GM12878 (cell line): ENCODE measurements at regions not wholly inside any gene's neighbourhood (a gene's known extent, or its start where the extent isn't known, plus 50 kb on each side); places are given as distances from the start of the nearest gene placed in this dataset.

ENCODE experiments used
- ATF3 ChIP-seq: IDR thresholded peaks from 2 replicates; pipeline ENCODE4 v1.6.1; 2011; ENCODE audit warnings: low read depth, mild to moderate bottlenecking, low read length, moderate library complexity, borderline replicate concordance; ENCODE audit errors: extremely low read depth
- CEBPB ChIP-seq, 2 experiments: fragments of 150-350 bp in 1 of 2; IDR thresholded peaks; 2 replicates each; pipeline ENCODE4 v1.6.1; 2012 to 2014; ENCODE audit warnings: low read depth in 2 of 2, low read length in 2 of 2, borderline replicate concordance in 1 of 2, inconsistent platforms in 1 of 2
- CREM ChIP-seq: IDR thresholded peaks from 2 replicates; pipeline ENCODE4 v1.6.1; 2014; ENCODE audit warnings: antibody characterized with exemption, low read depth
- CTCF ChIP-seq, 3 experiments: IDR thresholded peaks in 2 of 3; conservative IDR thresholded peaks in 1 of 3; 2 replicates each; pipeline ENCODE4 v1.5.1; 2011; ENCODE audit warnings: low read depth in 3 of 3, low read length in 3 of 3, mild to moderate bottlenecking in 3 of 3, control low read depth in 2 of 3, moderate library complexity in 2 of 3, inconsistent platforms in 1 of 3, mixed read lengths in 1 of 3; ENCODE audit not compliant: control insufficient read depth in 2 of 3, insufficient read depth in 1 of 3; ENCODE audit errors: extremely low read depth in 1 of 3
- GABPA ChIP-seq: IDR thresholded peaks from 2 replicates; pipeline ENCODE4 v1.6.1; 2014; ENCODE audit warnings: antibody characterized with exemption, low read depth, mild to moderate bottlenecking, inconsistent platforms
- GATAD2B ChIP-seq: fragments of 450-650 bp; conservative IDR thresholded peaks from 2 replicates; pipeline ENCODE4 v1.6.1; 2017; ENCODE audit warnings: low read depth, mild to moderate bottlenecking, moderate library complexity
- MTA2 ChIP-seq: fragments of 450-650 bp; IDR thresholded peaks from 2 replicates; pipeline ENCODE4 v1.6.1; 2016; ENCODE audit warnings: low read depth, mild to moderate bottlenecking, moderate library complexity
- POLR2A ChIP-seq: IDR thresholded peaks from 2 replicates; pipeline ENCODE4 v1.6.1; 2011; ENCODE audit warnings: low read depth, mild to moderate bottlenecking, low read length
- POLR2AphosphoS2 ChIP-seq: IDR thresholded peaks from 2 replicates; pipeline ENCODE4 v1.6.1; 2011; ENCODE audit warnings: low read depth, mild to moderate bottlenecking, low read length, improper control_type of control experiment, moderate library complexity
- RELB ChIP-seq: fragments of 450-650 bp; IDR thresholded peaks from 2 replicates; pipeline ENCODE4 v1.6.1; 2017; ENCODE audit warnings: low read depth, mild to moderate bottlenecking, moderate library complexity
- TAF1 ChIP-seq: IDR thresholded peaks from 2 replicates; pipeline ENCODE4 v1.6.1; 2011; ENCODE audit warnings: mild to moderate bottlenecking, low read depth, low read length, borderline replicate concordance
- TARDBP ChIP-seq: IDR thresholded peaks from 2 replicates; pipeline ENCODE4 v1.6.1; 2016; ENCODE audit warnings: borderline replicate concordance
- ZSCAN29 ChIP-seq: fragments of 450-650 bp; IDR thresholded peaks from 2 replicates; pipeline ENCODE4 v1.6.1; 2017; ENCODE audit warnings: mild to moderate bottlenecking, moderate library complexity

GRCh38 chr4:147360301-147360700, 120.6 kb upstream of the EDNRA start:
- TF ChIP-seq CTCF (IDR thresholded peaks at IDR 0.05 in 2 of 3, conservative IDR thresholded peaks at IDR 0.05 in 1 of 3; ENCODE audit: control insufficient read depth in 2 of 3, extremely low read depth in 1 of 3, insufficient read depth in 1 of 3, low read depth in 3 of 3, low read length in 3 of 3) (no peak), GABPA (no peak), GATAD2B (no peak), CREM (no peak), POLR2AphosphoS2 (no peak), POLR2A (no peak), ZSCAN29 (no peak), TARDBP (no peak), TAF1 (no peak), MTA2 (no peak), ATF3 (no peak), CEBPB (IDR thresholded peaks at IDR 0.05; ENCODE audit: borderline replicate concordance in 1 of 2, low read depth in 2 of 2, low read length in 2 of 2) (no peak), RELB (no peak)
